Astrocyte (in vitro differentiated cells and primary cell): ENCODE measurements at regions not wholly inside any gene's neighbourhood (a gene's known extent, or its start where the extent isn't known, plus 50 kb on each side); places are given as distances from the start of the nearest gene placed in this dataset.

Source experiments
- DNase-seq: peaks from one replicate; pipeline ENCODE4 v3.0.0-alpha.2; 2010; ENCODE audit warnings: low read depth
- FAIRE-seq: peaks from 2 replicates; lab custom pipeline; 2011; peaks lifted over from hg19 to GRCh38; lab: Jason Lieb, UNC
- H2AFZ ChIP-seq: 2 replicates; pipeline ENCODE4 v1.6.0; 2012; ENCODE audit warnings: low read depth, low read length, inconsistent platforms
- H3K27ac ChIP-seq: 2 replicates; pipeline ENCODE4 v1.5.1; 2011; ENCODE audit warnings: low read depth, low read length, inconsistent platforms
- H3K27me3 ChIP-seq: 2 replicates; pipeline ENCODE4 v1.6.0; 2011; ENCODE audit warnings: low read length, inconsistent platforms; ENCODE audit not compliant: insufficient read depth
- H3K36me3 ChIP-seq: 2 replicates; pipeline ENCODE4 v1.5.1; 2011; ENCODE audit warnings: low read length, inconsistent platforms; ENCODE audit not compliant: insufficient read depth
- H3K4me1 ChIP-seq: 2 replicates; pipeline ENCODE4 v1.5.1; 2011; ENCODE audit warnings: low read length, inconsistent platforms; ENCODE audit not compliant: insufficient read depth
- H3K4me2 ChIP-seq: 2 replicates; pipeline ENCODE4 v1.6.0; 2012; ENCODE audit warnings: low read length, inconsistent platforms
- H3K4me3 ChIP-seq: 2 replicates; pipeline ENCODE4 v1.5.1; 2011; ENCODE audit warnings: low read depth, mild to moderate bottlenecking, low read length, inconsistent platforms; ENCODE audit not compliant: insufficient read depth
- H3K79me2 ChIP-seq: 2 replicates; pipeline ENCODE4 v1.6.0; 2012; ENCODE audit warnings: mild to moderate bottlenecking, low read length, inconsistent platforms; ENCODE audit not compliant: insufficient read depth
- H3K9ac ChIP-seq: 2 replicates; pipeline ENCODE4 v1.6.0; 2012; ENCODE audit warnings: mild to moderate bottlenecking, low read length, inconsistent platforms
- H3K9me3 ChIP-seq: 2 replicates; pipeline ENCODE4 v1.5.1; 2012; ENCODE audit warnings: low read depth, mild to moderate bottlenecking, low read length, inconsistent platforms; ENCODE audit not compliant: insufficient read depth
- H4K20me1 ChIP-seq: 2 replicates; pipeline ENCODE4 v1.6.0; 2012; ENCODE audit warnings: low read length, inconsistent platforms; ENCODE audit not compliant: insufficient read depth
- H3K27ac Mint-ChIP-seq: one replicate; pipeline ENCODE4 v1.8.0; 2021; ENCODE audit warnings: mild to moderate bottlenecking, mixed read lengths; ENCODE audit not compliant: unreplicated experiment
- H3K27me3 Mint-ChIP-seq: one replicate; pipeline ENCODE4 v1.8.0; 2021; ENCODE audit warnings: low read depth, mixed read lengths; ENCODE audit not compliant: unreplicated experiment
- H3K36me3 Mint-ChIP-seq: one replicate; pipeline ENCODE4 v1.8.0; 2021; ENCODE audit warnings: low read depth, mixed read lengths; ENCODE audit not compliant: unreplicated experiment
- H3K4me1 Mint-ChIP-seq: one replicate; pipeline ENCODE4 v1.8.0; 2021; ENCODE audit warnings: low read depth, mixed read lengths; ENCODE audit not compliant: unreplicated experiment
- H3K4me3 Mint-ChIP-seq: one replicate; pipeline ENCODE4 v1.8.0; 2021; ENCODE audit warnings: mild to moderate bottlenecking, moderate library complexity, mixed read lengths; ENCODE audit not compliant: unreplicated experiment
- H3K9me3 Mint-ChIP-seq: one replicate; pipeline ENCODE4 v1.8.0; 2021; ENCODE audit warnings: mild to moderate bottlenecking, mixed read lengths; ENCODE audit not compliant: unreplicated experiment
- CTCF ChIP-seq: IDR thresholded peaks from 2 replicates; pipeline ENCODE4 v1.5.1; 2011; ENCODE audit warnings: low read depth, mild to moderate bottlenecking, inconsistent platforms, low read length, moderate library complexity; ENCODE audit not compliant: insufficient read depth
- EZH2 ChIP-seq: IDR thresholded peaks from 2 replicates; pipeline ENCODE4 v1.6.1; 2012; ENCODE audit warnings: mild to moderate bottlenecking, low read length, inconsistent platforms; ENCODE audit not compliant: insufficient read depth

- Mint-ChIP-seq H3K4me1 (peaks cover 5% of the 10 kb centered on the region), H3K9me3 (no peaks in the 10 kb centered on the region), H3K36me3 (no peaks in the 10 kb centered on the region), H3K27me3 (peaks cover 33% of the 10 kb centered on the region), H3K4me3 (no peak overlapping the region), H3K27ac (no peak overlapping the region)
- peaks cover 6% of the 10 kb centered on the region for H3K9me3 ChIP-seq
- H3K27me3 ChIP-seq: no peaks in the 10 kb centered on the region
- H3K36me3 ChIP-seq: no peaks in the 10 kb centered on the region
- H4K20me1 ChIP-seq: no peaks in the 10 kb centered on the region
- FAIRE-seq (no peak), DNase-seq (no peak)
- H3K4me2 ChIP-seq: no peak overlapping the region
- H3K79me2 ChIP-seq: no peaks in the 10 kb centered on the region
- no peaks in the 10 kb centered on the region for H3K4me1 ChIP-seq
- no peak overlapping the region for H2AFZ ChIP-seq
- no peak overlapping the region for H3K27ac ChIP-seq
- TF ChIP-seq CTCF: no peak
- TF ChIP-seq EZH2: no peak
- H3K9ac ChIP-seq: no peak overlapping the region
- H3K4me3 ChIP-seq: no peak overlapping the region
Measured at GRCh38 chr10:129416956-129417765, 49.9 kb upstream of the MGMT start.
